Esophagus (tissue), 2 donors: ENCODE measurements at regions not wholly inside any gene's neighbourhood (a gene's known extent, or its start where the extent isn't known, plus 50 kb on each side); places are given as distances from the start of the nearest gene placed in this dataset.
"Not testable (repeated sequence)": the region's sequence is repeated elsewhere in the genome, so short reads cannot be mapped to it uniquely, and the experiment has no call there.

Source experiments
- H3K27ac ChIP-seq, 2 donors: one replicate each; pipeline ENCODE4 v1.5.1; 2013; ENCODE audit warnings: low read depth in 2 of 2, mild to moderate bottlenecking in 2 of 2, inconsistent platforms in 1 of 2, low read length in 1 of 2, moderate library complexity in 1 of 2
- H3K27me3 ChIP-seq, 2 donors: one replicate each; pipeline ENCODE4 v1.6.1; 2013; ENCODE audit warnings: low read length in 2 of 2, control low read depth in 1 of 2, mild to moderate bottlenecking in 1 of 2; ENCODE audit not compliant: insufficient read depth in 2 of 2, control insufficient read depth in 1 of 2
- H3K36me3 ChIP-seq, 2 donors: one replicate each; pipeline ENCODE4 v1.6.1; 2013; ENCODE audit warnings: low read length in 1 of 2; ENCODE audit not compliant: control insufficient read depth in 2 of 2, insufficient read depth in 2 of 2
- H3K4me1 ChIP-seq, 2 donors: one replicate each; pipeline ENCODE4 v1.6.1; 2013; ENCODE audit warnings: low read length in 1 of 2; ENCODE audit not compliant: control insufficient read depth in 2 of 2, insufficient read depth in 2 of 2
- H3K4me3 ChIP-seq, 2 donors: one replicate each; pipeline ENCODE4 v1.5.1; 2013; ENCODE audit warnings: low read length in 2 of 2, mild to moderate bottlenecking in 2 of 2, low read depth in 1 of 2, moderate library complexity in 1 of 2
- H3K9me3 ChIP-seq, 2 donors: one replicate each; pipeline ENCODE4 v1.6.1; 2013; ENCODE audit warnings: mild to moderate bottlenecking in 2 of 2, low read depth in 1 of 2, low read length in 1 of 2, moderate library complexity in 1 of 2; ENCODE audit not compliant: control insufficient read depth in 2 of 2, insufficient read depth in 1 of 2
- WGBS, 2 donors: extraction: QIAGEN DNeasy Blood & Tissue Kit; methylation state at CpG; one replicate each; pipeline ENCODE4 v1.1.7; 2013; 5-methylcytosine and 5-hydroxymethylcytosine counted together
- donor health status: healthy with polysubstance abuse.
- donor health status: Bipolar disorder and iron deficiency.

- Histone ChIP-seq H3K36me3 (no peaks in the 10 kb centered on the region), H3K9me3 (no peaks in the 10 kb centered on the region), H3K27me3 (no peaks in the 10 kb centered on the region), H3K4me1 (no peaks in the 10 kb centered on the region), H3K27ac (no peak overlapping the region), H3K4me3 (no peak overlapping the region)
- 87 to 90% methylated on average over 2 of the region's 2 CpGs for WGBS, 2 donors
These were observed 71.0 kb downstream of the EDN1 start for GRCh38 chr6:12361042-12361765.

- H3K27me3 ChIP-seq, H3K4me3 ChIP-seq, H3K36me3 ChIP-seq, H3K9me3 ChIP-seq, H3K27ac ChIP-seq, H3K4me1 ChIP-seq: not testable (repeated sequence)
- 91 to 93% methylated on average over 6 of the region's 6 CpGs for WGBS, 2 donors
These were observed 73.1 kb downstream of the EDN1 start for GRCh38 chr6:12363277-12363650.

- 69 to 86% methylated on average over 11 of the region's 11 CpGs for WGBS, 2 donors
- no peak overlapping the region for H3K27ac ChIP-seq
- H3K27me3 ChIP-seq, result no peaks in the 10 kb centered on the region
- H3K9me3 ChIP-seq, result no peaks in the 10 kb centered on the region
- no peak overlapping the region for H3K4me3 ChIP-seq
- H3K4me1 ChIP-seq, result peaks cover 0 to 2% of the 10 kb centered on the region in 2 donors
- no peaks in the 10 kb centered on the region for H3K36me3 ChIP-seq
These were observed 73.7 kb downstream of the EDN1 start for GRCh38 chr6:12363651-12364381.

- H3K4me1 ChIP-seq, result peaks cover 0 to 2% of the 10 kb centered on the region in 2 donors
- H3K27me3 ChIP-seq, result no peaks in the 10 kb centered on the region
- H3K9me3 ChIP-seq, result no peaks in the 10 kb centered on the region
- H3K36me3 ChIP-seq, result no peaks in the 10 kb centered on the region
- WGBS, 2 donors, result 82 to 96% methylated on average over 1 of the region's 1 CpG
- H3K4me3 ChIP-seq, result no peak overlapping the region
- H3K27ac ChIP-seq, result no peak overlapping the region
These were observed 74.5 kb downstream of the EDN1 start for GRCh38 chr6:12364621-12365020.

GRCh38 chr6:12366731-12367130 is 76.6 kb downstream of the EDN1 start:
- 85 to 94% methylated on average over 5 of the region's 5 CpGs for WGBS, 2 donors
- peaks cover 0 to 2% of the 10 kb centered on the region in 2 donors for H3K4me1 ChIP-seq
- H3K27ac ChIP-seq, result no peak overlapping the region
- H3K27me3 ChIP-seq, result no peaks in the 10 kb centered on the region
- H3K4me3 ChIP-seq, result no peak overlapping the region
- no peaks in the 10 kb centered on the region for H3K36me3 ChIP-seq
- H3K9me3 ChIP-seq, result no peaks in the 10 kb centered on the region

GRCh38 chr6:12367412-12367811 is 77.3 kb downstream of the EDN1 start:
- peaks cover 0 to 2% of the 10 kb centered on the region in 2 donors for H3K4me1 ChIP-seq
- no peaks in the 10 kb centered on the region for H3K36me3 ChIP-seq
- WGBS, 2 donors, result 95 to 96% methylated on average over 1 of the region's 1 CpG
- no peak overlapping the region for H3K4me3 ChIP-seq
- H3K27ac ChIP-seq, result no peak overlapping the region
- H3K9me3 ChIP-seq, result no peaks in the 10 kb centered on the region
- H3K27me3 ChIP-seq, result no peaks in the 10 kb centered on the region

- no peaks in the 10 kb centered on the region for H3K36me3 ChIP-seq
- 86 to 89% methylated on average over 1 of the region's 1 CpG for WGBS, 2 donors
- no peaks in the 10 kb centered on the region for H3K9me3 ChIP-seq
These were observed 79.2 kb downstream of the EDN1 start for GRCh38 chr6:12369355-12369754.

GRCh38 chr6:12369781-12370262 is 79.7 kb downstream of the EDN1 start:
- no peak overlapping the region for H3K4me3 ChIP-seq
- H3K27ac ChIP-seq, result no peak overlapping the region
- no peaks in the 10 kb centered on the region for H3K36me3 ChIP-seq
- 84 to 87% methylated on average over 11 of the region's 11 CpGs for WGBS, 2 donors
- peaks cover 0 to 2% of the 10 kb centered on the region in 2 donors for H3K4me1 ChIP-seq
- H3K9me3 ChIP-seq, result no peaks in the 10 kb centered on the region
- no peaks in the 10 kb centered on the region for H3K27me3 ChIP-seq

More at GRCh38 chr6:12369355-12369754, 79.2 kb downstream of the EDN1 start:
- Histone ChIP-seq H3K4me1 (peaks cover 0 to 2% of the 10 kb centered on the region in 2 donors), H3K27me3 (no peaks in the 10 kb centered on the region), H3K27ac (no peak overlapping the region), H3K4me3 (no peak overlapping the region)

- H3K9me3 ChIP-seq, result no peaks in the 10 kb centered on the region
- H3K27me3 ChIP-seq, result no peaks in the 10 kb centered on the region
- WGBS, 2 donors, result 93 to 95% methylated on average over 1 of the region's 1 CpG
- H3K4me3 ChIP-seq, result no peak overlapping the region
- H3K4me1 ChIP-seq, result peaks cover 0 to 2% of the 10 kb centered on the region in 2 donors
- no peak overlapping the region for H3K27ac ChIP-seq
- H3K36me3 ChIP-seq, result no peaks in the 10 kb centered on the region
These were observed 81.0 kb downstream of the EDN1 start for GRCh38 chr6:12371151-12371550.
